Lower leg skin (tissue), 3 donors: ENCODE measurements at regions not wholly inside any gene's neighbourhood (a gene's known extent, or its start where the extent isn't known, plus 50 kb on each side); places are given as distances from the start of the nearest gene placed in this dataset.

ENCODE experiments used
- CTCF ChIP-seq, 3 donors: fragments of 450-650 bp; IDR thresholded peaks; one replicate each; pipeline ENCODE4 v1.5.1; 2016; ENCODE audit warnings: antibody characterized with exemption in 3 of 3, mild to moderate bottlenecking in 3 of 3, moderate library complexity in 2 of 3
- POLR2A ChIP-seq, 2 donors: fragments of 450-650 bp; IDR thresholded peaks; one replicate each; pipeline ENCODE4 v1.6.1; 2016 to 2017; ENCODE audit warnings: antibody characterized with exemption in 2 of 2, mild to moderate bottlenecking in 1 of 2, moderate library complexity in 1 of 2

GRCh38 chr17:22704674-22705073, 1012.4 kb downstream of the KCNJ18 start:
- TF ChIP-seq CTCF (IDR thresholded peaks at IDR 0.05): no peak
- TF ChIP-seq POLR2A (IDR thresholded peaks at IDR 0.05): no peak
